Hepatocyte (in vitro differentiated cells): ENCODE measurements at regions not wholly inside any gene's neighbourhood (a gene's known extent, or its start where the extent isn't known, plus 50 kb on each side); places are given as distances from the start of the nearest gene placed in this dataset. TPM values are rescaled to one million over a fixed set of nuclear protein-coding genes. Genes with fewer than 3 reads are reported as not detected.
"Not testable (repeated sequence)": the region's sequence is repeated elsewhere in the genome, so short reads cannot be mapped to it uniquely, and the experiment has no call there.

Source experiments
- DNase-seq: peaks from one replicate; pipeline ENCODE4 v3.0.0-alpha.2; 2016; ENCODE audit warnings: low spot score
- H2AFZ ChIP-seq: fragments of 200-600 bp; sonication (generic); 2 replicates; pipeline ENCODE4 v1.6.0; 2016; ENCODE audit warnings: antibody characterized with exemption, mild to moderate bottlenecking
- H3K27ac ChIP-seq: fragments of 200-600 bp; sonication (generic); 2 replicates; pipeline ENCODE4 v1.5.1; 2016; ENCODE audit warnings: mild to moderate bottlenecking
- H3K27me3 ChIP-seq: fragments of 200-600 bp; sonication (generic); 2 replicates; pipeline ENCODE4 v1.6.1; 2016
- H3K36me3 ChIP-seq: fragments of 200-600 bp; sonication (generic); replicated peaks from 2 replicates; pipeline ENCODE4 v1.5.1; 2016; ENCODE audit warnings: low read depth; ENCODE audit not compliant: insufficient read depth
- H3K4me1 ChIP-seq: fragments of 200-600 bp; sonication (generic); 2 replicates; pipeline ENCODE4 v1.5.1; 2016; ENCODE audit warnings: mild to moderate bottlenecking, moderate library complexity; ENCODE audit not compliant: insufficient read depth
- H3K4me2 ChIP-seq: fragments of 200-600 bp; sonication (generic); 2 replicates; pipeline ENCODE4 v1.6.0; 2016
- H3K4me3 ChIP-seq: fragments of 200-600 bp; sonication (generic); 2 replicates; pipeline ENCODE4 v1.5.1; 2016; ENCODE audit warnings: mild to moderate bottlenecking
- H3K79me2 ChIP-seq: fragments of 200-600 bp; sonication (generic); 2 replicates; pipeline ENCODE4 v1.6.0; 2017; ENCODE audit warnings: mild to moderate bottlenecking
- H3K9me2 ChIP-seq: fragments of 200-600 bp; sonication (generic); replicated peaks from 2 replicates; pipeline ENCODE4 v1.6.0; 2017; ENCODE audit warnings: mild to moderate bottlenecking; ENCODE audit not compliant: insufficient read depth
- H3K9me3 ChIP-seq: fragments of 200-600 bp; sonication (generic); 2 replicates; pipeline ENCODE4 v1.5.1; 2016; ENCODE audit warnings: low read depth, mild to moderate bottlenecking
- H4K20me1 ChIP-seq: fragments of 200-600 bp; sonication (generic); 2 replicates; pipeline ENCODE4 v1.6.0; 2016; ENCODE audit warnings: mild to moderate bottlenecking; ENCODE audit not compliant: insufficient read depth, poor library complexity, severe bottlenecking
- WGBS: methylation state at CpG from one replicate; pipeline ENCODE4 v1.1.6; 2016; ENCODE audit warnings: low lambda C conversion rate; ENCODE audit errors: missing lambda C conversion rate; 5-methylcytosine and 5-hydroxymethylcytosine counted together
- small RNA-seq: library from RNA; depleted of rRNA; stranded (forward); fragments of <200 nt; gene quantifications from one replicate; pipeline ENCODE3, GENCODE V24; 2014

DNA sequence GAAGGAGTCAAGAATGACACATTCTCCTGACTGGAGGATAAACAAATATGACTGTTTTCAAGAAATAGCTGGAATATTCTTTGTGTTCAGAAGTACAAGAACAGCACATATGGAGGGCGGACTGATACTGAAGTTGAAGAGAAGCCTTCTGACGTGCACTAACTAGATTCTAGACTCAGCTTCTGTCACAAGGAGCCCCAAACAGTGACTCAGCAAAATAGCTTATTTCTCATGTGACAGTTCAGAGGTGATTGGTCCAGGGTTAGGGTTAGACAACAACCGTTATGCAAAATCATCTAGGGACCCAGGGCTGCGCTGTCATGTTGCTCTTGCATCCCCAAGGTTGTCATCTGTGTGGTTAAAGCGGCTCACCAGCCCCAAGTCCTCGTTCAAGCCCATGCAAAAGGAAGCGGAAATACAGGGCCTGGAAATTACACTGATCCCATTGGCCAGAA lies 76.6 kb downstream of the LAT start:
- H4K20me1 ChIP-seq, H3K36me3 ChIP-seq, H3K4me3 ChIP-seq, H3K4me1 ChIP-seq, H3K4me2 ChIP-seq, H3K9me2 ChIP-seq, DNase-seq, H3K27me3 ChIP-seq, H3K27ac ChIP-seq, H2AFZ ChIP-seq, H3K9me3 ChIP-seq, H3K79me2 ChIP-seq: not testable (repeated sequence)
- 88% methylated on average over 3 of the region's 7 CpGs for WGBS

- H2AFZ ChIP-seq, H3K79me2 ChIP-seq, H3K4me3 ChIP-seq, H4K20me1 ChIP-seq, H3K9me3 ChIP-seq, H3K9me2 ChIP-seq, H3K36me3 ChIP-seq, H3K27ac ChIP-seq, DNase-seq, H3K4me2 ChIP-seq, H3K4me1 ChIP-seq, H3K27me3 ChIP-seq: not testable (repeated sequence)
- WGBS = 94% methylated on average over 16 of the region's 53 CpGs
Measured at GRCh38 chr16:29060022-29060810, 75.4 kb downstream of the LAT start.

GRCh38 chr16:29059575-29059974 lies 74.7 kb downstream of the LAT start:
- not testable (repeated sequence) for H3K79me2 ChIP-seq, H3K9me3 ChIP-seq, H3K4me1 ChIP-seq, H2AFZ ChIP-seq, H3K4me2 ChIP-seq, H3K9me2 ChIP-seq, H3K36me3 ChIP-seq, H3K27me3 ChIP-seq, H3K4me3 ChIP-seq, H4K20me1 ChIP-seq, H3K27ac ChIP-seq, DNase-seq
- no CpG with 5 or more reads among the region's 5 CpGs for whole genome bisulfite sequencing

Small RNA genes in the stretch of these regions (small RNA-seq; reads per million reads assigned to genes)
- gene AC025279.1 (not detected), gene SNX29P2 (not detected)
